Activated T-cell treated with anti-CD3 and anti-CD28 coated beads, Interleukin-2, amount 50 U/mL, for 1 hour (primary cell): ENCODE measurements at regions not wholly inside any gene's neighbourhood (a gene's known extent, or its start where the extent isn't known, plus 50 kb on each side); places are given as distances from the start of the nearest gene placed in this dataset.
"Not testable (repeated sequence)": the region's sequence is repeated elsewhere in the genome, so short reads cannot be mapped to it uniquely, and the experiment has no call there.

ENCODE experiments used
- DNase-seq: peaks from one replicate; pipeline ENCODE4 v3.0.0-alpha.2; 2020

DNA sequence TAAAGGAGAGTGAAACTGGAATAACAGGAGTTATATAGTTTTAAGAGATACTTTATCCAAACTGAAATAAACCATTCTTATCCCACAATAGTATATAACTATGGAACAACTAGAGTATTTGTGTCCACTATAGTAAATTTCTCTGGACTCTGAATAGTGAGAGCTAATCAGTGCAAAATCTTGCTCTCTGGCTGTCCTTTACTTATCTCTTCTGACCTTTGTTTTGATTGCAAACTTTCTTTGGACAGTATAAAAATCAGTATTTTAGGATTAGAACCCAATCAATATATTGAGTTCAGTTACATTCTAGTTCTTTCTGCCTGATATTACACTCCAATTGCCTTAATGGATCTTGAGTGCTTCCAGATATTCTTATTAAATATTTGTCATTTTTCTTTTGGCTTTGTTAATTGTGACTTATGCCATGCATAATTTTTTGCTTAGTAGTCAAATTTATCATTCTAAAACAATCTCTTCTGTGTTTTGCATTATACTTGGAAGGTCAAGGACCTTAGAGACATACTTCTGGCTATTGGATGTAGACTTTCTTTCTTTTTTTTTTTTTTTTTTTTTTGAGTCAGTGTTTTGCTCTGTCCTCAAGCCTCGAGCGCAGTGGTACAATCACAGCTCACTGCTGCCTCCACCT lies 89.9 kb upstream of the AMN1 start:
- DNase-seq, result no peak

DNA sequence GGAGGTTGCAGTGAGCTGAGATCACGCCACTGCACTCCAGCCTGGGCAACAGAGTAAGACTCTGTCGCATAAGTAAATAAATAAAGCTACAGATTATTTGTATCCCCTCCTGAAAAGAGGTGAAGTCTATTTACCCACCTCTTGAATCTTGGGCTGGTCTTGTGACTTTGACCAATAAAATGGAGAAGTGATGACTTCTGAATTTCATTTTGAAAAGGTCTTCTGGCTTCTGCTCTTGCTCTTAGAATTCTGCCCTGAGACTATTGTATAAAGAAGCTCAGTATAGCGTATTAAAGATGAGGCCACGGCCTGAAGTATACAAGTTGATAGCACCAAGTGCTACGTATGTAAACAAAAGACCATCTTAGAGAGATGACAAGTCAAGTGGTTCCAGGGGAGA lies 88.3 kb upstream of the AMN1 start:
- DNase-seq, result no peak

DNA sequence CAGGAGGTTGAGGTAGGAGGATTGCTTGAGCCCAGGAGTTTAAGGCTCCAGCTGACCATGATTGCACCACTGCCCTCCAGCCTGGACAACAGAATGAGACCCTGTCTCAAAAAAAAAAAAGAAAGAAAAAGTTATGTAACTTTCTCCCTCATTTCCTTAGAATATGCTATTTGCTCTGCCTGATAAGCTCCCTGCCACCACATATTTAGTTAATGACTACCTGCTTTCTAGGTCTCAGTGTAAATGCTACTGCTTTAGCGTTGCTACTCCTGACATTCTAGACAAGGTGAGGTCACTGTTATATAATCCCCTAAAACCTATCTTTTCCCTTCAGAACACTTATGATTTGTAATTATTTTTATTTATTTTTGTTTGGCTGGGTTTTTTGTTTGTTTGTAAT lies 86.3 kb upstream of the AMN1 start:
- DNase-seq, result no peak

DNA sequence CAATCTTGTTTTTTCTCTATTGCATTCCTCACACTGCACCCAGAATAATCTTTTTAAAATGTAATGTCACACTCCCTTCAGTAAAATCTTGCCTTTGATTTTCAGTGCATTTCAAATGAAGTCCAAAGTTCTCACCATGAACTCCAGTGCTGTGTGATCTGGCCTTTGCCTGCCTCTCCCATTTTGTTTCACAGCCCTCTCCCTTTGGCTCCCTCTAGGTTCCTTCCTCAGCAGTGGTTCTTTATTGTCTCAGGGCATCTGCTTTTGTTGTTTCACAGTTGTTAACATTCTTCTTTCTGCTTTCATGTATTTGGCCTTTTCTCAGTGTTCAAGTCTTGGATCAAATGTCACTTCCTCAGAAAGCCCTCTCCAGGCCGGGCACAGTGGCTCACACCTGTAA lies 84.5 kb upstream of the AMN1 start:
- no peak for DNase-seq

DNA sequence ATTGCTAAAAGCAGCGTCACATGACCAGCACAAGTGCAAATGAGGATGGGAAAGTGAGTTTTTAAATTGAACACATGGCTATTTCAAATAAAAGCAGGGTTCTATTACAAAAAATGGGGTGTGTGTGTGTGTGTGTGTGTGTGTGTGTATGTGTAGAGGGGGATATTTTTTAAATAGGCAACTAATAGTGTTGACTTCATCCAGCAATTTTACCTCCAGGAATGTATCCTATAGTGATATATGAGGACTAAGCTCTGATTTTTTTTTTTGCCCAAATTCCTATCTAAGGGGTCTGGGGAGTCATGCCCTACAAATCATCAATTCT lies 78.9 kb upstream of the AMN1 start:
- DNase-seq, result no peak

DNA sequence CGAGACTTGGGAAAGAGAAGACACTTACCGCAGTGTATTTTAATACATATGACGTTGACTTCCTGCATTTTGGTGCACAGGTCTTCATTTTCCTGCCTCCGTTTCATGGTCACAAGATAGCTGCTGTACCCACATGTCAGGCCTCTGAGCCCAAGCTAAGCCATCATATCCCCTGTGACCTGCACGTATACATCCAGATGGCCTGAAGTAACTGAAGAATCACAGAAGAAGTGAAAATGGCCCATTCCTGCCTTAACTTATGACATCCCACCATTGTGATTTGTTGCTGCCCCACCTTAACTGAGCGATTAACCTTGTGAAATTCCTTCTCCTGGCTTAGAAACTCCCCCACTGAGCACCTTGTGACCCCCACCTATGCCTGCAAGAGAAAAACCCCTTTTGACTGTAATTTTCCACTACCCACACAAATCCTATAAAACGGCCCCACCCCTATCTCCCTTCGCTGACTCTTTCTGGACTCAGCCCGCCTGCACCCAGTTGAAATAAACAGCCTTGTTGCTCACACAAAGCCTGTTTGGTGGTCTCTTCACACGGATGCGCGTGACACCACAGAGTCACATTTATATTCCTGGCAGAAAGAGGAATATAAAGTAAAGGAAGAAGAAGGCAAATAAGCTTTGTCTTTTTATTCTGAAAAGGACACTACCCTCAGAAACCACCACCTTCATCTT lies 78.4 kb upstream of the AMN1 start:
- DNase-seq, result peak; percentile 32

DNA sequence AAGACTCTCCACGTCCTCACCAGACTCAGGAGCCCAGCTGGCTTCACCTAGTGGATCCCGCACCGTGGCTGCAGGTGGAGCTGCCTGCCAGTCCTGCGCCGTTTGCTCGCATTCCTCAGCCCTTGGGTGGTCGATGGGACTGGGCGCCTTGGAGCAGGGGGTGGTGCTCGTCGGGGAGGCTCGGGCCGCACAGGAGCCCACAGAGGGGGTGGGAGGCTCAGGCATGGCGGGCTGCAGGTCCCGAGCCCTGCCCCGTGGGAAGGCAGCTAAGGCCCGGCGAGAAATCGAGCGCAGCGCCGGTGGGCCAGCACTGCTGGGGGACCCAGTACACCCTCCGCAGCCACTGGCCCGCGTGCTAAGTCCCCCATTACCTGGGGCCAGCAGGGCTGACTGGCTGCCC lies 76.9 kb upstream of the AMN1 start:
- DNase-seq, result not testable (repeated sequence)

DNA sequence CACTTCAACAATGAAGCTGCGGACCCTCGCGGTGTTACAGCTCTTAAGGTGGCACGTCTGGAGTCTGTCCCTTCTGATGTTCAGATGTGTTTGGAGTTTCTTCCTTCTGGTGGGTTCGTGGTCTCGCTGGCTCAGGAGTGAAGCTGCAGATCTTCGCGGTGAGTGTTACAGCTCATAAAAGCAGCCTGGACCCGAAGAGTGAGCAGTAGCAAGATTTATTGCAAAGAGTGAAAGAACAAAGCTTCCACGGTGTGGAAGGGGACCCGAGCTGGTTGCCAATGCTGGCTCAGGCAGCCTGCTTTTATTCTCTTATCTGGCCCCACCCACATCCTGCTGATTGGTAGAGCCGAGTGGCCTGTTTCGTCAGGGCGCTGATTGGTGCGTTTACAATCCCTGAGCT lies 75.9 kb upstream of the AMN1 start:
- peak; percentile 22 for DNase-seq

DNA sequence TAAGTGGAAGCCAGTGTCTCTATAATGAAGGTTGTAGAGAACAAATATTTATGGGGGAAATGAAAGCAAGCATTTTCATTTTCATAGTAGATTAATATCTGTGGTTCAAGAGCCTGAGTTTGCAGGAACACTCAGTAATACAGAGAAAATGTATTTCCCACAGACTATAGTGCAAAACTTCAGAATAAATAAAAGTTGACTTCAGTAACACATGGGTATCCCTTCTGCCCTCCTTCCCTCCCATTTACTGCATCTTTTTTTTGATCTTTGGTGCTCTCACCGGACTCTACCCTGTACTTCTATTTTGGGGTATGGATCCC lies 75.3 kb upstream of the AMN1 start:
- no peak for DNase-seq

DNA sequence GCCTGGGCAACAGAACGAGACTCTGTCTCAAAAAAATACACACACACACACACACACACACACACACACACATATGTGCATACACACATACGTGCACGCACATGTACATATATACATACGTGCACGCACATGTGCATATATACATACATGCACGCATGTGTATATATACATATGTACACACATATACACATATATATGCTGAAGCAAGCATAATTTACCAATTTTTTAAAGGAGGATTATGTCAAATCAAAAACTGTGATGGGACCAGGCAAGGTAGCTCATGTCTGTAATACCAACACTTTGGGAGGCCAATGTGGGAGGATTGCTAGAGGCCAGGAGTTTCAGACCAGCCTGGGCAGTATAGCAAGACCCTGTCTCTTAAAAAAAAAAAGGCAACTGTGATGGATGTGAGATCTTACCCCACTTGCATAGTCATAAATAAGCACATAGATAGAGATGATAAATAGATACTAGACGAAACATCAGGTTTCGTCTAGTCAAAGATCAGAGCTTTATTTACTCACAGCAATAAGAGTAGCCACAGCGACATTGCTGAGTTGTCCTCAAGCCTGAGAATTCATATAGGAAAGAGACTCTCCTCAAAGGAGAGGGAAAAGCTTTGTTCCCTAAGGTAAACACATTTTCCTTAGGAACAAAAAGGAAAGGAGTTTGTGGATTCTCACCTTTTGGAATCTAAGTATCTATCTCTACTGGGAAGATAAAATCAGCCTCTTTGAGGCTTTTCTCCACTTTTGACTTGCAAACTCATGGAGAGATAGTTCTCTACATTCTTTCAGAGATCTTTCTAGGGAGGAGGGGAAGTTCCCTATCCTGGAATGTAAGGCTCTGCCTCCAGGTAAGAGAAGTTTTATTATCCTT lies 74.7 kb upstream of the AMN1 start:
- DNase-seq, result no peak

DNA sequence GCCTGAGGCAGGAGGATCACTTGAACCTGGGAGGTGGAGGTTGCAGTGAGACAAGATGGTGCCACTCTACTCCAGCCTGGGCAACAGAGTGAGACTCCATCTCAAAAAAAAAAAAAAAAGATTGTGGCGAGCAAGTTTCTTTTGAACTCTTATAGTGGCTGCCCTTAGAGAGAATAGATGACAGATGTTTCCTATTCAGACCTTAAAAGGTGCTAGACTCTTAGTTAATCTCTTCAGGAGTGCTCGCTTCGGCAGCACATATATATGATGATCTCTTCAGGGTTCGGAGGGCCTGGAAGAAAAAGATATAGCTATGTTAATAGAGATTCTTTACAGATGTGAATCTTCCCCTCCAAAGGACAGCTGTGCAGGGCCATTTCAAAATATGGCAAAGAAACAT lies 73.1 kb upstream of the AMN1 start:
- DNase-seq, result no peak

DNA sequence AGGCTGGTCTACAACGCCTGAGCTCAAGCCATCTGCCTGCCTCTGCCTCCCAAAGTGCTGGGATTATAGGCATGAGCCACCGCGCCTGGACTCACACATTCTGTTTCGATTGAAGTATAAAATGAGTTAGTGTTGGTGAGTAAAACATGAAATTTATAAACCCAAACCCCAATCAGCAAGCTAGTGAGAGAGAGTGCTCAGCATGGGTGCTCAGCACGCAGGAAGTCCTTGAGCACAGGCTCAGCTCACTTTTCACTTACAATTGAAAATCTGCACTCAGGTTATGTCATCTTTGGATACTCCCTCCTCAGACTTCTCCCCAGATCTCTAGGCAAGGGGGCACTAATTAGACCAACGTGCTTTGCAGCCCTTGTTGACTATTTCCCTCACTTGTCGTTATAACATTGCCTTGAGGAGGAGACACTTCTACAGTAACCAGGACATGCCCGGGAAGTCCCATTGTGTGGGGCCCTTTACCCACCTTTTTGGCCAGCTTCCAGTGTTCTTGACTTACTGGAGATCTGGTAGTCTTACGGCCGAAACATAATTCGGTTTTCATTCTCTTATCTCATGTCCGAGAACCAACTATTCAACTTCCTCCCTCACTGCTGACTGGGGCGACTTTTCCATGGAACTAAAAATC lies 68.5 kb upstream of the AMN1 start:
- no peak for DNase-seq

DNA sequence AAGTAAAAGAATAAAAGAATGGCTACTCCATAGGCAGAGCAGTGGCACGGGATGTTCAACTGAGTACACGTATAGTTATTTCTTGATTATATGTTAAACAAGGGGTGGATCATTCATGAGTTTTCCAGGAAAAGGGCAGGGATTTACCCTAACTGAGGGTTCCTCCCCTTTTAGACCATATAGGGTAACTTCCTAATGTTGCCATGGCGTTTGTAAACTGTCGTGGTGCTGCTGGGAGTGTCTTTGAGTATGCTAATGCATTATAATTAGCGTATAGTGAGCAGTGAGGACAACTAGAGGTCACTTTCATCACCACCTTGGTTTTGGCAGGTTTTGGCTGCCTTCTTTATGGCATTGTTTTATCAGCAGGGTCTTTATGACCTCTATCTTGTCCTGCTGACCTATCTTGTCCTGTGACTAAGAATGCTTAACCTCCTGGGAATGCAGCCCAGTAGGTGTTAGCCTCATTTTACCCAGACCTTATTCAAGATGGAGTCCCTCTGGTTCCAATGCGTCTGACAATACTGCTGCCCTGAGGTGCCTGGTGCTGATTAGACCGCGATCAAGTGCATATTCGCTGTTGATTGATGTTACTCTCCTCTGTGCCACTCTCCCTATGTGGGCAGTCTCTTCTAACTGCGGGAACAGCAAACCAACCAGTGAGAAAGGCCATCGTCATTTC lies 67.6 kb upstream of the AMN1 start:
- DNase-seq, result no peak

DNA sequence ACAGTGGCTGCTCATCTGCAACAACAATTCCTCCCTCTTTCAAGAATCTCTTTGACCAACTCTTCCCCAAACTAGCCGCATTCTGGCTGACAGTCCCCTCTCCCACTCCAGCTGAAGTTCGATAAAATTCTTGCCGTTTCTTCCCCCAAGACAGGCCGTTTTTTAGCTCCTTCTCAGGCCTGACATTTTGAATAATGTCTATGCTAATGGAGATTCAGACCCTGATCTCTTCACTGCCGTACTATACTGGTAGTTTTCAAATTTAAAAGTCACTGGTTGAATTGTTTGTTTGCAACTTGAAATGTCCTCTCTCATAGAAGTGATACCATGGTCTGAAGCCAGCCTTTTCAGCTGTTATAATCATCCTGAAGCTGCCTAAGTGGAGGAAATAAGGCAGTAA lies 65.9 kb upstream of the AMN1 start:
- no peak for DNase-seq

DNA sequence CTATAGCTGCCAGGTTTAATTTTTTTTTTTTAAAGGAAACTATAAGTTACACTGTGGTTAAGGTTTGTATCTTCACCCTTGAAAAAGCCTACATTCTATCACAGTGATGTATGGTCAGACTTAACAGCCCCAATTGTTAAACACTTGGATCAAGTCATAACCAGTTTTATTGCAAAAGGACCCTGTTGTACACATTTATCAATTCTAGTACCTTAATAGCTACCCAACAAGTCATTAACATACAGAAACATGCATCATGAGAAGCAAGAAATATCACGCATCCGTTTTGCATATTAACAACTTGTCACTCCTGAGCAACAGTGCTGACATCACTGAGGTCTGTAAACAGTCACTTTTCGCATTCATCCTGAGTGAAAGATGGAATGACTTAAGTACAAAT lies 62.4 kb upstream of the AMN1 start:
- DNase-seq, result not testable (repeated sequence)

DNA sequence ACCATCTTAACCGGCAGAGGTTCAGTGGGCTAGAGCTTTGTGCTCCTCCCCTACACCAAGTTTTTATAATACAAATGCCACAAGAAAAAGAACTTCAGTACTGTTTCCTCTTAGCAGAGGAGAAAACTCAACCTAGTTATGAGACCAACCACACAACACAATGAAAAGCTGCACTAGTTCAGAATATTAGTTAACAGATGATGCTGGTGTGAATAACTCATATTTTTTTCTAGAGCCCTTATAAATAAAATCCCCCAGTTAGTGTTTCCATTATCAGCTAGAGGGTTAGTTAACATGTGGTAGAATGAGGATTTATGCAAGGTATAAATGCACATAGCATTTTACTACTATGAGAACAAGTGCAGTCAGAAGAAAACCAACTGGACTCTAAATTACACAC lies 61.9 kb upstream of the AMN1 start:
- DNase-seq, result no peak

DNA sequence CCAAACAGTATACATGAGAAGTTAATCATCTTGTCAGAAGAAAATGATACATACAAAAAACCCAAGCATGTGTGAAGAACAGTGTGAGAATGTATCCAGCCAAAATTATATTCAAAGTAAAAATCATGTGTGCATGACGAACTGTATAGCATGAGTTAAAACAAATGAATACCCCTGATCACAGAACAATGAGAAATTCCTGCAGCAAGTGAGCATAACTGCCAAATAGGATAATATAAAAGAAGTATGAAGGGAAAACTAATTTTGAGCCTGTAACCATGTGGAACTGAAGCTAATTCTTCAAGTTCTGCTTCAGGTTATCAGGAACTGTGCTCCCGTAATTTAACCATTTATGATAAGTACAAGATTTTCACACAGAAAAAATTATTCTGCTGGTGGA lies 56.5 kb upstream of the AMN1 start:
- no peak for DNase-seq

DNA sequence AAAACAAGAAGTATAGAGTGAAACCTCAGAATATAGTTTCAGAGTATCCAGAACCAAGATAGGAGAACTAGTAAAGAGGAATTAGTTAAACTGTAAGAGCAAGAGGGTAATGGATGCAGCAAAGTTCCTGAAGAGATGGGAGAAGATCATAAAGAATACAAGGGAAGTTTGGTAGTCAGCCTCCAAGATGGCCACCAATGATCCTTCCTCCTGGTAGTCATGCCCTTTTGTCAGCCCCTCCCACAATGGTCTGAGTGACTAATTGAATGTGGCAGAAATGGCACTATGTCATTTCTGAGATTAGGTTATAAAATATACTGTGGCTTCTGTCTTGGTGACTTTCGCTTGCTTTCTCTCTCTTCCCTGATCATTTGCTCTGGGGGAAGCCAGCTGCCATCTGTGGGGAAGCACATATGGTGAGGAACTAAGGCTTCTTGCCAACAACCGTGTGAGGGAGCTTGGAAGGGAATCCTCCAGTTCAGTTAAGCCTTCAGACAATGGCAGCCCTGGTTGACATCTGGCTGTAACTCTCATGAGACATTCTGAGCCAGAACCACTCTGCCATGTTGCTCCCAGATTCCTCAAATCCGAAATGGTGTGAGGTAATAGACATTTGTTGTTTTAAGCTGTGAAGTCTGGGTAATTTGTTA lies 55.3 kb upstream of the AMN1 start:
- no peak for DNase-seq

DNA sequence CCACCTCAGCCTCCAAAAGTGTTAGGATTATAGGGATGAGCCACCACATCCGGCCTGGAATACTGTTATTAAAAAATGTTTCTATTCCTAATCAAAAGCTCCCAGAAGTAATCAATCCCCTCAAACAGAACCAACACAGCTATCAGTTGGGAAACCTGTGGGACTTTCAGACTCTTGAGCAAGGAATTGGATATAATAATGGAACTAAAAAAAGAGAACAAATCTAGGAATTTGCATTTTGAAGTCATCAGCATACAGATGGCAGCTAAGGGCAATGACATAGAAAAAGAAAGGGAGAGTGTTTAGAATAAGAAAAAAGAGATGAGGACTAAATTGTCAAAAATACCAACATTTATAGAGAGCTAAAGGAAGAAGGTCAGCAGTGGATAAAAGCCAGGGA lies 54.7 kb upstream of the AMN1 start:
- no peak for DNase-seq

DNA sequence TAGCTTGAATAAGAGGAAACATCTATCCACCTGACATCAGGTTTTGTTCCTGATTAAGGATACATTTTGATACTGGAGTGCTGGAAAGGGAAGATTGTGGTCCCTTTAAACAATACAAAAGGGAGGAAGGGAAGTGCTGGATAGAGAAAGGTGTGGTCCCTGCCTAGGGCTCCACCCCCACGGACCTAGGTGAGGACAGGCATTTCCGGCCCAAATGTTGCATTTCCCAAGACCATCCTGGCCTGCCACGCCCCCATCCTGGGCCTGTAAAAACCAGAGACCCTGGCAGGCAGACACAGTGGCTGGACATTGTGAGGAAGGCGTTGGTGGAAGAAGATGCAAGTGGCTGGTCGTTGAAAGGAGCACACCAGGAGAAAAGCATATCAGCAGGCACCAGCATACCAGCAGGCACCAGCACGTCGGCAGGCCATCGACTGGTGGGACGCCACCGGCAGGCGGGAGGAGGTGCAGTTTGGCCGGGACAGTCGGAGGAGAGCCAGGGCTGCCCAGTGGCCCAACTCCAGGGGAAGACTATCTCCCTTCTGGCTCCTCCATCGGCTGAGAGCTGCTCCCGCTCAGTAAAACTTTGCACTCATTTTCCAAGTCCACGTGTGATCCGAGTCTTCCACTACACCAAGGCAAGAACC lies 53.2 kb upstream of the AMN1 start:
- no peak for DNase-seq

DNA sequence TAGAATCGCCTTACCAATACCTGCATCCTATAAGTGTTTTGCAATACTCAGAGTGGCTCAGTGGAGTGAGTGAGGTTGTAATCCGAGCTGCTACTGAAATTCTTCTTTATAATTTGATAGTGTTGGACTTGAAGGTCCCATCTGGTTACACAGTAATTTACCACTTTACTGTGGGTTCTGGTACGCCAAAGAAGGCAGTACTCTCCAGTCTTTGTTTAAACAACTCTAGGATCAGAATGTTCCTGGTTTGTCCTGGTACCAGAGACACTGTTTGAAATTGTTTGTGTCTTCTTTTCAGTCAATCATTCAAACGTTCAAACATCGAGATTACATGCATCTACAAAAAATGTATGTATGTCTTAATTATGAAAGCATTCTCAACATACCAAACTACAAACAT lies 51.3 kb upstream of the AMN1 start:
- no peak for DNase-seq

DNA sequence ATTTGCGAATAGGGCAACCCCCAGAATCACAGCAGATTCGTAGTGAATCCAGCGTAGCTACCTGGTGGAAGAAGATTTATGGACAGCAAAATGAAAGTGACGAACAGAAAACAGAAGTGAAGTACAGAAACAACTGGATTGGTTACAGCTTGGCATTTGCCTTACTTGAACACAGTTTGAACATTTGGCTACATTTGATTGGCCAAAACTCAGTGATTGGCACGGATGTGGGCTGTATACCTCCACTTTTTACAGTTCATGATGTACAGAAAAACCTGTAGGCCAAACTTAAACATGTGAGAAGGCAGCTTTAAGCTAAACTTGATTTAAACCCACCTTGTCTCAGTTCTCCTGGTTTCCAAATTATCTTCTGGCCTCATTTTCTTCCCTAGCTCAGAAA lies 49.9 kb upstream of the AMN1 start:
- DNase-seq, result no peak
